Esophagus squamous epithelium (tissue), 5 donors: ENCODE measurements at regions not wholly inside any gene's neighbourhood (a gene's known extent, or its start where the extent isn't known, plus 50 kb on each side); places are given as distances from the start of the nearest gene placed in this dataset.

Experiments
- DNase-seq: peaks from one replicate; lab custom pipeline; 2025; lab: John Stamatoyannopoulos, UW
- H3K27ac ChIP-seq, 4 donors: fragments of 200-600 bp; sonication (generic); one replicate each; pipeline ENCODE4 v1.5.1; 2016 to 2019; ENCODE audit warnings: mild to moderate bottlenecking in 1 of 4
- H3K27me3 ChIP-seq, 4 donors: fragments of 200-600 bp; sonication (generic); 1 replicate in 3 of 4; 2 replicates in 1 of 4; pipeline versions ENCODE4 v1.5.1 to v1.6.0; 2017 to 2021; ENCODE audit warnings: antibody characterized with exemption in 1 of 4
- H3K36me3 ChIP-seq, 3 donors: fragments of 200-600 bp; sonication (generic); one replicate each; pipeline ENCODE4 v1.5.1; 2016 to 2019
- H3K4me1 ChIP-seq, 3 donors: fragments of 200-600 bp; sonication (generic); one replicate each; pipeline ENCODE4 v1.5.1; 2017 to 2019
- H3K4me3 ChIP-seq, 4 donors: fragments of 200-600 bp; sonication (generic); 1 replicate in 3 of 4; 2 replicates in 1 of 4; pipeline ENCODE4 v1.5.1; 2016 to 2019; ENCODE audit warnings: mild to moderate bottlenecking in 2 of 4, moderate library complexity in 1 of 4
- H3K9me3 ChIP-seq, 3 donors: fragments of 200-600 bp; sonication (generic); one replicate each; pipeline ENCODE4 v1.5.1; 2016 to 2019
- POLR2A ChIP-seq, 4 donors: fragments of 450-650 bp; IDR thresholded peaks; one replicate each; pipeline ENCODE4 v1.6.1; 2017; ENCODE audit warnings: antibody characterized with exemption in 4 of 4, mild to moderate bottlenecking in 4 of 4, moderate library complexity in 3 of 4
- WGBS, 2 donors: methylation state at CpG; one replicate each; pipeline ENCODE4 v1.1.5; 2018; 5-methylcytosine and 5-hydroxymethylcytosine counted together
- intact Hi-C: fragments of 100-400 bp; cut with DNase I; formaldehyde crosslinking; loops from one replicate; pipeline ENCODE4 v1.15.0; 2022
- small RNA-seq, 4 donors: library from RNA; depleted of rRNA; stranded (forward); fragments of <200 nt; gene quantifications; one replicate each; pipeline ENCODE3, GENCODE V24; 2016
- TF ChIP-seq, protein P1 (sequence below), 6 experiments: fragments of 450-650 bp in 4 of 6; fragments of 200-600 bp in 2 of 6; sonication (generic) in 2 of 6; IDR thresholded peaks; one replicate each; pipeline ENCODE4 v1.5.1; 2016 to 2019; ENCODE audit warnings: antibody characterized with exemption in 6 of 6, mild to moderate bottlenecking in 4 of 6, moderate library complexity in 4 of 6
- donor health status: DM: yes; HTN: yes; CAD: no.

DNA sequence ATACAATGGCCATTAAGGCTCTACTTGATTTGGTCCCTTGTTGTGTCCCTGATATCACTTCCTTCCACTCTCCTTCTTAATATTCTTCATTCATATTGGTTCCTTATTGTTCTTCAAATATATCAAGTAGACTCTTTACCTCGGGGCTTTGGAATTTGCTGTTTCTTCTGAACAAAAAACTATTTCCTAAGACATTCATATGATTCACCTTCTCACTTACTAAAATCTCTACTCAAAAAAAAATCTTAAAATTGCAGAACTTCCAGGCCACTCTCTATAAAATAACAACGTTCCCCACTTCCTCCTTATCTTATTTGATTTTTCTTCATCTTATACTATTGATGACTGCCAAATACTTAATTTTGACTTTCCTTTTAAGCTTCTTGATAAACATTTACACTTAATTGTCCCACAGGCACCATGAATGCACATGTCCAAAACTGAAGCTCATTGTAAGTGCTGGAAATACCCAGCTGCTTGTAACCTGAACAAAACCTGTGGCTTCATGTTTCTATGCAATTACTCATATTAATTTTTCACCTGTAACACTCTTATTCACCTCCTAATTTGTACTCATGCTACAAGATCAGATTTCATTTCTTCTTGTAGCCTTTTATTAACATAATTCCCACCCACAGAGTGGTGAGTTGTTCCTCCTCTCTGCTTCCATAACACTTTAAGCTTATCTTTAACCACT, 58.4 kb upstream of the NUDT12 start:
- Histone ChIP-seq H3K9me3 (no peaks in the 10 kb centered on the region), H3K27ac (peak overlapping the region in 1 of 4 donors; percentile 11), H3K36me3 (no peaks in the 10 kb centered on the region), H3K4me1 (peaks cover 0 to 49% (median 10%) of the 10 kb centered on the region in 3 donors), H3K4me3 (no peak overlapping the region), H3K27me3 (no peaks in the 10 kb centered on the region)
- DNase-seq, result no peak
- 26 to 32% methylated on average over 2 of the region's 2 CpGs for WGBS, 2 donors
- intact Hi-C loops, result no loop called here
- TF ChIP-seq POLR2A (IDR thresholded peaks at IDR 0.05), result no peak
- TF ChIP-seq, protein P1, sequence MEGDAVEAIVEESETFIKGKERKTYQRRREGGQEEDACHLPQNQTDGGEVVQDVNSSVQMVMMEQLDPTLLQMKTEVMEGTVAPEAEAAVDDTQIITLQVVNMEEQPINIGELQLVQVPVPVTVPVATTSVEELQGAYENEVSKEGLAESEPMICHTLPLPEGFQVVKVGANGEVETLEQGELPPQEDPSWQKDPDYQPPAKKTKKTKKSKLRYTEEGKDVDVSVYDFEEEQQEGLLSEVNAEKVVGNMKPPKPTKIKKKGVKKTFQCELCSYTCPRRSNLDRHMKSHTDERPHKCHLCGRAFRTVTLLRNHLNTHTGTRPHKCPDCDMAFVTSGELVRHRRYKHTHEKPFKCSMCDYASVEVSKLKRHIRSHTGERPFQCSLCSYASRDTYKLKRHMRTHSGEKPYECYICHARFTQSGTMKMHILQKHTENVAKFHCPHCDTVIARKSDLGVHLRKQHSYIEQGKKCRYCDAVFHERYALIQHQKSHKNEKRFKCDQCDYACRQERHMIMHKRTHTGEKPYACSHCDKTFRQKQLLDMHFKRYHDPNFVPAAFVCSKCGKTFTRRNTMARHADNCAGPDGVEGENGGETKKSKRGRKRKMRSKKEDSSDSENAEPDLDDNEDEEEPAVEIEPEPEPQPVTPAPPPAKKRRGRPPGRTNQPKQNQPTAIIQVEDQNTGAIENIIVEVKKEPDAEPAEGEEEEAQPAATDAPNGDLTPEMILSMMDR (IDR thresholded peaks at IDR 0.05), result no peak

DNA sequence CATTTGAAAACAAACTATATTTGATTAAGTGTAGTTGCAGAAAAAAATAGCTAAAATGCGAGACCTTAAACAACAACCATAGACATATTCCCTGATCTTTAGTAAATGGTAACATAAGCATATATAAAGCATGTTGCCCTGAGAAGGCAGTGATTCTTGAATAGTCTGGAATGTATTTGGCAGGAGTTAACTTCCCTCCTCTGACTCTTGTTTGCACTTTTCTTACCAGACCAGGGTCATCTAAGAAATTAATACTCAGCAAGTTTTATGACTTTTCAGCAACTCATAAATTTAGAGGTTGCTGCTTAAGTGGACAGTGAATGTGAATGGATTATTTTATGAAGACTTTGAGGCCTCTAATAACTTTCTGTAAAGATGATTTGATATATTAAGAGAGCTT, 55.3 kb upstream of the NUDT12 start:
- TF ChIP-seq, protein P1 (IDR thresholded peaks at IDR 0.05), result no peak
- no peak for TF ChIP-seq POLR2A (IDR thresholded peaks at IDR 0.05)
- intact Hi-C loops, result no loop called here
- WGBS, 2 donors, result 80 to 88% methylated on average over 1 of the region's 1 CpG

DNA sequence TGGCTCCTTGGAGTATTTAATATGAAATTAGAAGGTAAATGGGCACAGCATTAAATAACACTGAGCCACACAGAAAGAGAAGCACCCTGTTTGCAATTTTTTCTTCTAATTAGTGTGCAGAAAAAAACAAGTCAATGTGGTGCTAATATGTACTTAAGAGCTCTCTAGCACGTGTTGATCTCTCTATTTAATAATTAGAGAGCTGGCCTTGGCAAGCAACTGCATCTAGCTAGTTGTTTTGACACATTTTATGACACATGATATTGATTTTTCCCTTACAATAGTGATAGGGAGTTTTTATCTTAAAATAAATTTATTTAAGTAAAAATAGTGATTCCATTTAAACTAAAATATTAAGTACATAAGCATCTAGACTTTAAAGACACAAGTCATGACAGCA, 54.5 kb upstream of the NUDT12 start:
- H3K27me3 ChIP-seq, result no peaks in the 10 kb centered on the region
- no peak for DNase-seq
- 24 to 32% methylated on average over 1 of the region's 1 CpG for WGBS, 2 donors
- intact Hi-C loops, result no loop called here
- H3K4me3 ChIP-seq, result no peak overlapping the region
- no peak for TF ChIP-seq POLR2A (IDR thresholded peaks at IDR 0.05)
- TF ChIP-seq, protein P1 (IDR thresholded peaks at IDR 0.05), result no peak
- no peaks in the 10 kb centered on the region for H3K9me3 ChIP-seq
- peaks cover 0 to 31% (median 3%) of the 10 kb centered on the region in 3 donors for H3K4me1 ChIP-seq
- H3K36me3 ChIP-seq, result no peaks in the 10 kb centered on the region
- no peak overlapping the region for H3K27ac ChIP-seq

More for the DNA sequence above, 55.3 kb upstream of the NUDT12 start:
- DNase-seq, result no peak
- Histone ChIP-seq H3K4me3 (no peak overlapping the region), H3K27me3 (no peaks in the 10 kb centered on the region), H3K4me1 (peaks cover 0 to 36% (median 3%) of the 10 kb centered on the region in 3 donors), H3K9me3 (no peaks in the 10 kb centered on the region), H3K36me3 (no peaks in the 10 kb centered on the region), H3K27ac (no peak overlapping the region)

DNA sequence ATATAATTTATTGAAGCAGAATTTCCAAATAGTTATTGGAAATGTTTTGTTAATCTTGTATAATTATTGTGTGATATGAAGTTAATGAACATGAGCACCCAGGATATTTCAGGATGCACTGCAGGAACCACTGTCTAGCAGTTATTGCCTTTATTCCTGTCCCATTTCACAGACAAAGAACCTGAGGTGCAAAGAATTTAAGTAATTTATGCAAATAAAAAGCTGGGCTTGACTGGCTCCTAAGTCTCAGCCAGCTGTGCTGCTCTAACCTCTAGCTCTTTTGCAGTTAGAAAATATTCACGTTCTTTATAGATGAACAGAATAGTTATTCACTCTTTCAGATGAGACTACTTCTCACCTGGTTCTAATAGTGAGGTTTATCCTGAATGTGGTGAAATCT, 50.0 kb upstream of the NUDT12 start:
- Histone ChIP-seq H3K4me1 (no peaks in the 10 kb centered on the region), H3K27me3 (no peaks in the 10 kb centered on the region), H3K36me3 (no peaks in the 10 kb centered on the region), H3K4me3 (no peak overlapping the region), H3K27ac (no peak overlapping the region), H3K9me3 (no peaks in the 10 kb centered on the region)
- intact Hi-C loops, result no loop called here
- TF ChIP-seq, protein P1 (IDR thresholded peaks at IDR 0.05), result no peak
- no peak for TF ChIP-seq POLR2A (IDR thresholded peaks at IDR 0.05)
- WGBS, 2 donors, result 67 to 91% methylated on average over 1 of the region's 1 CpG
- DNase-seq, result no peak

Small RNAs in the stretch of these regions (small RNA-seq; reads per million reads assigned to genes)
- gene PSMC1P5 (0 reads per million in 4 donors), gene RF00322 (0 reads per million in 4 donors), gene RN7SL255P (0 reads per million in 4 donors), gene RNA5SP189 (0 reads per million in 4 donors), gene RNU1-140P (0 reads per million in 4 donors), gene RNU6-334P (0 reads per million in 4 donors)
